Prostate gland (tissue), 2 donors: ENCODE measurements at regions not wholly inside any gene's neighbourhood (a gene's known extent, or its start where the extent isn't known, plus 50 kb on each side); places are given as distances from the start of the nearest gene placed in this dataset.

Source experiments
- CTCF ChIP-seq, 4 experiments: fragments of 200-600 bp in 2 of 4; fragments of 450-650 bp in 2 of 4; sonication (generic) in 2 of 4; IDR thresholded peaks; 1 replicate in 3 of 4; 2 replicates in 1 of 4; pipeline ENCODE4 v1.5.1; 2016 to 2019; ENCODE audit warnings: antibody characterized with exemption in 4 of 4, mild to moderate bottlenecking in 2 of 4, moderate library complexity in 2 of 4
- POLR2A ChIP-seq: fragments of 450-650 bp; IDR thresholded peaks from one replicate; pipeline ENCODE4 v1.6.1; 2016; ENCODE audit warnings: antibody characterized with exemption, mild to moderate bottlenecking
- POLR2AphosphoS5 ChIP-seq: sonication (generic); formaldehyde crosslinking; IDR thresholded peaks from one replicate; pipeline ENCODE4 v1.6.1; 2017; ENCODE audit warnings: antibody characterized with exemption

DNA sequence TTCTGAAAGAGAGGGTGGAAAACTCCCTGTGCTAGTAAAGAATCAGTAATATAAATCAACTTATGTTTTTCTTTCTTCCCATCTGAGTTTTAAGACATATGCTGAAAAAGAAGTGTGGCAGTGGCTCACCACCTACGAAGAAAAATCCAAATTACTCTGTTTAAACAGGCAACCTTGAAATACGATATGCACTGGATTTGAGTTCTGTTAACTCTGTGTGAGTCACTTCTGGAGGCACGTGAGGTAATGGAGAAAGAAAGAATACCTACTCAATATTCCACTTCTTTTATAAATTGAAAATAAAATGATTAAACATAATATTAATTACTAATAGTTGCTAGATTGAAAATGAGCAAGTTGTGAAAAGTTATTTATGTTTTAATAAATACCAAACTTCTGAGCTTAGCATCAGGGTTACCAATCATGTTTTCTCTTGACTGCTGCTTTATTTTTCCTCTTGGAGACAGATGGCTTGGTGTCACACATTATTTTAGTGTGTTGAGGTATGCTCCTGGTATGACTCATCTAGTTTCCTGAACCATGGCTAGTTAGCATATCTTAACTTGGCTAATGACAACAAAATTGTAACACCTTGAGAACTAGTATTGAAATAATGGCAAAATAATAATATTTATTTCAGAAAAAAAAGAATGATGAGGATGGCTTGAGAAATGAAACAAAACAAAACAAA lies 1705.5 kb upstream of the PIK3C3 start:
- TF ChIP-seq POLR2A (no peak), CTCF (IDR thresholded peaks at IDR 0.05) (no peak), POLR2AphosphoS5 (no peak)
